HG02610 (cell line): ENCODE measurements at regions not wholly inside any gene's neighbourhood (a gene's known extent, or its start where the extent isn't known, plus 50 kb on each side); places are given as distances from the start of the nearest gene placed in this dataset.

Source experiments
- ATAC-seq: cut with Tn5 transposase; IDR thresholded peaks from one replicate; pipeline ENCODE4 v1.9.1; 2021; ENCODE audit warnings: mild to moderate bottlenecking, moderate library complexity; ENCODE audit not compliant: unreplicated experiment

DNA sequence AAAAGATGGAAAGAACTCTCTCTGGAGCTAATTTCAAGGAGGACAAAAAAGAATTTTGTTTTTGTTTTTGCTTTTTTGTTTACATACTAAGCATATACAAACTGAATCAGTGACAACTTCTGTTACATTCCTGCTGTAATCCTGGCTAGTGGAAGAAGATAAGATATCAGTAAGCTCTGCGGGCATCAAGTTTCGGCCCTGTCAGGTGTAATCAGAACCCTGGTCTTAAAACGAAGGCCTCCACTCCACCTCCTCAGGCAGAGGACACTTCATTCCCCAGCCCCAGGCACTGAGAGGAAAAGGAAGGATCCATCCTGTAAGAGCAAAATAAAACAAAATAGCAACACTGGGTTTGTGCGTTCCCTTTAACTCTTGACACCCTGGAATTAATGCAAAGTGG, 88.9 kb upstream of the ARHGAP29 start:
- no peak for ATAC-seq

DNA sequence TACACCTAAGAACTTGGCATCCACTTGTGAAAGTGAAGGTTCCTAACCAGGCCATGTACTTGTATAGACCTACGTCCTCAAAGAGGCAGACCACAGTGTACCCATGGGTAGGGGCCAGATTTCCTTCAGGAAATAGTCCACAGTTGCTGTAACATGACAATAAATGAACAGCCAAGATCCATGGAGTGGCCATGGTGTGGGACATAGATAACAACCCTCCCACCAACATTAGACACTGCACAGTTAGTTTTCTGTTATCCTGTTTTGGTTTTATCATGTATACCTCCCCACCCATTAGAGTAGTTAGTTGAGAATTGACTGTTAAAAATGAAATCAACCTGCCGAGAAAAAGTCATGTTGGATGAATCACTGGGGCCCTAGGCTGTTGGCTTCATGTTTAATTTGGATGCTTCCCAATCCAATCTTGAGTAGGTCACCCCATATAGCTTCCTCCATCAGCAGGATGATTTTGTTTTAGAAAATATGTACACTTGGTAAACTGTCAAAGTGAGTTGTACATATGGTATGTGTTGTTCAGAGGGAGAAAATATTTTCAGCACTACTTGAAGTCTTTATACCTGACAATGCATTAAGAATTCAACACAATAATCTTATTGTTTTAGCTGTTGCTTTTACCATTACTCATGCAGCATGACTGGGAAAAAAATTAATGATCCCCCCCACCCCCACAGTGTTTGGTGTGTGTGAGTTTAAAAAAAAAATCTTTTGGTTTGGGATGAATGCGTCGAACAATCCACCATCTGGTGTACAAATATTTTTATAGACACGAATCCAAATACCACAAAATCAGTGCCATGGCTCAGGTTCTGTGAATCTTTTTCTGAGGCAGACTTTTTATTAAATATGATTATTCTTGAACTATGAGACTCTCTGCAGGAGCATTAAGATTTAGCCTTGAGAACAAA, 88.3 kb upstream of the ARHGAP29 start:
- ATAC-seq, result no peak

DNA sequence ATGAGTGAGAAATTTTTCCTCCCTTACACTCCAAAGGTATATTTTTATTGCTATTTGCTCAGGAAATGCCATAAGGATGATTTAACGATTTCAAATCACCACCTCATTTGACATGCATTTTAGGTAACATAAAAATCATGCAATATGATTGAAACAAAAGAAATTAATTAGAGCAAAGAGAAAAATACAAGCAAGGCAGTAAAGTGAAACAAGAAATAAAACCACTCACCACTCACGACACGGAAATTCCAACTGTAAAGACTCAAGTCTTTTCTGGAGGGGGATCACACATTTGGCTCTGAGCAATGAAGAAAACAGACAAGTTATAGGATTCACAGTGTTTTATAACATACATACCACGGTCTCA, 86.8 kb upstream of the ARHGAP29 start:
- no peak for ATAC-seq

DNA sequence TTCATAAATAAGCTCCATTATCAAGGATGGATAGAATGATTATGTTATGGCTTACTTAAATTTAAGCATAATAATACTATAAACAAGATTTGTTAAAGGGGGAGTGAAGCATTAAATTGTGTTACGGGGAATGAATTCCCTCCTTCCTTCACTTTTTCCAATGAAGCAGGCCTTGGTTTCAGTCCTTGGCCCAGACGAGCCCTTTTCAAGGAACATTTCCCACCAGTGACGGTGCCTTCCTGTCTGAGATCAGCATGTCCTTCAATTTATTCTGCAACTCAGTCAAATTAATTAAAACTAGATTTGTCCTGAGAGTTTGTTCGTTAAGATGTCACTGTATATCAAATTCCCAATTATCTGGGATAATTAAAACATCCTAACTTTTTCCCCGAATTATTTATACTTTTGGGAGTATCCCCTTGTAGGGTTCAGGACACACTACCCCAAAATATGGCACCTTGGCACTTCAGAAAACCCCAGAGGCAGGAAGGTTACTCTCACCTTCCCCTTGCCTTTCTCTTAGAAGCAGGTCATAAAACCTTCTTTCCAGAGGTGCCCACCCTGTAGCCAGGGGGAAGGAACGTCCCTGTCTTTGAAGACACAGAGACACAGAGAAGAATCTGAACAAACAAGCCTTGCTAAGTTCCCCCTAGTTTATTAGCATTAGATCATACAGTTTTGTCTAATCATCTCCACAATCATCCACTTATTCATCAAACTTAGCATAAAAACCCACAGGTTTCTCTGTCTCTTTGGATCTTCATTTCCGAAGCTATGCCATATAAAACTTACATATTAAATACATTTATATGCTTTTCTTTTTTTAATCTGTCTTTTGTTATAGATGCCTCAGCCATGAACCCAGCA, 86.2 kb upstream of the ARHGAP29 start:
- ATAC-seq, result no peak

DNA sequence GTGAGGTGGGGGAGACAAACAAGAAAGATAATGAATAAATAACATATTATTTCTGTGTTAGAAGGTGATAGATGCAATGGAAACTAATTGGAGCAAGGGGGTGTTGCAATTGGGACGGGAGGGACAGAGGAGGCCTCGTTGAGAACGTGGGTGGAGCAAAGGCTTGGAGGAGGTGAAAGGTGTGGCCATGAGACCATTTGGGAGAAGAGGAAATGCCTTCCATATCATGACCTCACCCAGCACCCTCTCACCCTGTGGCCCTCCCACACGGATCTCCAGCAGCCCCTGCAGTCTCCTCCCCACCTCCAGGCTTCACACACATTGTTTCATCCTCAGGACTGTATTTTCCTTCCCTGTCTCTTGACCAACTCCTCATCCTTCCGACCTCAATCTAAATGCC, 85.3 kb upstream of the ARHGAP29 start:
- no peak for ATAC-seq

DNA sequence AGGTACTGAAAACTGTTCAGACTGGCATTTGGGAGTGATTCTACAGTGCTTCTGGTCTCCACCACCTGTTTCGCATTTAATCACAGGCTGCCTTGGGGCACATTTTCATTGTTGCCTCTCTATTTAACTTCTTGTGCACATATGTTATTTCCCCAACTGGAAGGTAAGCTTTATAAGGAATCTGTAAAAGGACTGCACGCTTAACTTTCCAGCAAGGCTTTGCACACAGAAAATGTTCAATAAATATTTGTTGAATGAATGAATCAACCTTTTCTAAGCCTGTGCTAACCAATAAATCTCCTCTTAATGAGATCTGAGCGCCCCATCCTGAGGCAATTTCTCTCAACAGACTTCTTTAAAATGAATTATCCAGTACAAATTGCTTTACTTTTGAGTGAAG, 84.3 kb upstream of the ARHGAP29 start:
- no peak for ATAC-seq

DNA sequence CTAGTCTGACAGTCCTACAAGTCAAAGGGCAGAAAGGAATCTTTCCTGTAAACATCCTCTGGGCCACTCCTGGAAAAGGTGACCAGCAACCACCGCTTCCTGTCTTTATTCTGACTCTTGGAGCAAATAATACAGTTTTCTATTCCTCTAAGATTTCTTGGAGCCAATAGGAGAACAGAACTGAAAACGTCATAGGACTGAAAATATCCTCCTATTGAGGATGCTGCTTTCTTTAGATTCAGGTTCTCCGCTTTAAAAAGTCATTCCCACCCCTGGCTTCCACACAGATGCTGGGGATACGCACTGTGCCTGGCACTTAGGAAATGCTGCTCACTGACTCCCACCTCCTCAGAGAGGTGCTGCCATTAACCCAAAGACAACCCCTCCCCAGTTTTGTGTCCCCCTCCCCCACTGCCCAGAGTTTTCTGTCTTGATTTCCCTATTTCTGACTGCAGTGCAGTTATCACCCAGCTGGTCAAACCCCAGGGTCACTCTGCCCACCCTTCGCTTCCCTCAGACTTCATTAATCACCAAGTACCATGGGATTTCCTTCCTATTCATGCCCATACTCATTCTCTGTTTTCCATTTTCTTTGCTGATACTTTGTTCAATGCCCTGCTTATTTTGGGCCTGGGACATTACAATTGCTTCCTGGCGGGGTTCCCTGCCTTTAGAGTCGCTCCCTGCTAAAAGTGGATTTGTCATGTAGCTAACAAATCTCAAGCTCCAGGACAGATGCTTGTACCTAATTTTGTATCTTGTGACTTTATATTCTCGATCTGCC, 82.1 kb upstream of the ARHGAP29 start:
- no peak for ATAC-seq

DNA sequence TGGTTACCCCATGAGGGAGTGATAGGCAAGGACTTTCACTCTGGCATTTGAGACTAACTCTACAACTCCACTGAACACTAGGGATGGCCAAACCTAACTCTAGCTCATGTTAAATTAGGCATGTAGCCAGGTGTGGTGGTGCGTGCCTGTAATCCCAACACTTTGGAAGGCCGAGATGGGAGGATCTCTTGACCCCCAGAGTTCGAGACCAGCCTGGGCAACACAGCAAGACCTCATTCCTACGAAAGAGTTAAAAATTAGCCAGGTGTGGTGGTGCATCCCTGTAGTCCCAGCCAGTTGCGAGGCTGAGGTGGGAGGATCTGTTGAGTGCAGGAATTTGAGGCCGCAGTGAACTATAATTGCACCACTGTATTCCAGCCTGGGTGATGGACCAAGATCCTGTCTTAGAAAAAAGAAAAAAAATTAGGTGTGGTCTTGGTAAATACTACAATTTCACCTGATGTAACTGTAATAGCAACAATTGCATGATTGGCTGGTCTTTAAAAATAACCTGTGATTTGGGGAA, 81.2 kb upstream of the ARHGAP29 start:
- ATAC-seq, result no peak

DNA sequence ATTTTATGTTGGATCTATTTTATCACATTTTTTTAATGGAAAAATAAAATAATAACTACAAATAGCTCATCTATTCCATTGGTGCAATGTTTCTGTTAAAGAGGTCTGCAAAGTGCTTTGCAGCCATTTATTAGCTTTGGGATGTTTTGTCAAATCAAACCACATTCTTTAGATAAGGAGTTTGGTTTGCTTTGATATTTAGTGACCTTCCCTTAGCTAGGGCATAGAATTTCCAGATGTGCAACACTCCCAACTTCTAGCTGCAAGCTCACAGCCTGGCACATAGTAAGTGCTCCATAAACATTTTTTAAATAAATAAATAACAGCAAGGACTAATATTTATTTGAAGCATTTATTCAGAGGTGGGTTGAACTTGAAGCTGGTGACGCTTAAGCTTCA, 80.4 kb upstream of the ARHGAP29 start:
- no peak for ATAC-seq

DNA sequence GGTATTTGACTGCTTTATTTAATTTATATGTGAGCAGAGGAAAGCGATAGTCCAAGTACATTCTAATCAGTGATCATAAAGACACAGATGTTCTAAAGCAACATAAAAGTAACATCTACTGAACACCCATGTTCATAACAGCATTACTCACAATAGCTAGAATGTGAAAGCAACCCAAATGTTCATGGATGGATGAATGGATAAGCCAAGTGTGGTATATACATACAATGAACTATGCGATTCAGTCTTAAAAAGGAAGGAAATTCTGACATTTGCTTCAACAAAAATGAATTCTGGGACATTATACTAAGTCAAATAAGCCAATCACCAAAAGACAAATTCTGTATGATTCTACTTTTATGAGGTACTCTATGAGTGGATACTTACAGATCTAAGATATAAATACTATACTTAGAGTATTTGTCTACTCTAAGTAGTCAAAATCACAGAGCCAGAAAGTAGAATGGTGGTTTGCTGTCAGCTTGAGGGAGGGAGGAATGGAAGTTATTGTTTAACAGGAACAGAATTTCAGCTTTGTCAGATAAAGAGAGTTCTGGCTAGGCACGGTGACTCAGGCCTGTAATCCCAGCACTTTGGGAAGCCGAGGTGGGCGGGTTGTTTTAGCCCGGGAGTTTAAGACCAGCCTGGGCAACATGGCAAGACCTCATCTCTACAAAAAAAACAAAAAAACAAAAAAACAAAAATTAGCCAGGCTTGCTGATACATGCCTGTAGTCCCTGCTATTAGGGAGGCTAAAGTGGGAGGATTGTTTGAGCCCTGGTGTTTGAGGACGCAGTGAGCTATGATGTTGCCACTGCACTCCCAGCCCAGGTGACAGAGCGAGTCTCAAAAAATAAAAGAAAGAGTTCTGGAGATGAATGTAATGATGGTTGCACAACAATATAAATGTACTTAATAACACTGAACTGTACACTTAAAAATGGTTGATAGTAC, 79.7 kb upstream of the ARHGAP29 start:
- ATAC-seq, result no peak

DNA sequence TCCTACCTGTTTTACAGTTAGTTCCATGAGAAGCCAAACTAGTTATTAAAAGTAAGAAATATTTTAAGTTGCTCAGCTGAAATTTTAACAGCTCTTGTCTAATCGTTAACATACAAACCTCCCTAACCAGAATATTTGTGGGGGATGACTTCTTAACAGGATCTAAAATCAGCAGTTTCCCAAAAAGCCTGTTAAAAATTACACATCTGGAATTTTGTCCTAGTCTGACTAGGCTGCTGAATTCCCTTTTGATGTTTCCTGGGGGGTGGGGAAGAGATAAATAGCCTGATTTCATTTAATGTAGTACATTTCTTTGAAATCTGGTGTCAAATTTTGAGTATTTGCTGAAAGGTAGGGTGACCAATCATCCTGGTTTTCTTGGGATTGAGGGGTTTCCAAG, 78.8 kb upstream of the ARHGAP29 start:
- no peak for ATAC-seq

DNA sequence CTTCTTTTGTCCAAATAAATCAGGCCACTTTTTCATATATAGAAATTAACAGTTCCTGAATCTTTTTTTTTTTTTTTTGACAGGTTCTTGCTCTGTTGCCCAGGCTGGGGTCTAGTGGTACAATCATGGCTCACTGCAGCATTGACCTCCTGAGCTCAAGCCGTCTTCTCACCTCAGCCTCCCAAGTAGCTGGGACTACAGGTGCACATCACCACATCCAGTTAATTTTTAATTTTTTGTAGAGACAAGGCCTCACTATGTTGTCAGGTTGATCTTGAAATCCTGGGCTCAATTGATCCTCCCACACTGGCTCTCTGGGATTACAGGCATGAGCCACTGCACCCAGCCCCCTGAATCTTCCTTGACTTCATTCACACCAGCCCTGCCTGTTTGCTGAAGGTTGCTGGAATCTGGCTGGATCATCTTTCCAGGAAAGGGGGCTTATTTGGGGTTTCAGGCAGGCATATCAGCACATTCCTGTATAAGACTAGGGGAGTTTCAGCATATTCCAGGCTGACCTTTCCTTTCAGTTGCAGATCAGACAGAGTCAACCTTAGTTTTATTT, 78.2 kb upstream of the ARHGAP29 start:
- no peak for ATAC-seq

DNA sequence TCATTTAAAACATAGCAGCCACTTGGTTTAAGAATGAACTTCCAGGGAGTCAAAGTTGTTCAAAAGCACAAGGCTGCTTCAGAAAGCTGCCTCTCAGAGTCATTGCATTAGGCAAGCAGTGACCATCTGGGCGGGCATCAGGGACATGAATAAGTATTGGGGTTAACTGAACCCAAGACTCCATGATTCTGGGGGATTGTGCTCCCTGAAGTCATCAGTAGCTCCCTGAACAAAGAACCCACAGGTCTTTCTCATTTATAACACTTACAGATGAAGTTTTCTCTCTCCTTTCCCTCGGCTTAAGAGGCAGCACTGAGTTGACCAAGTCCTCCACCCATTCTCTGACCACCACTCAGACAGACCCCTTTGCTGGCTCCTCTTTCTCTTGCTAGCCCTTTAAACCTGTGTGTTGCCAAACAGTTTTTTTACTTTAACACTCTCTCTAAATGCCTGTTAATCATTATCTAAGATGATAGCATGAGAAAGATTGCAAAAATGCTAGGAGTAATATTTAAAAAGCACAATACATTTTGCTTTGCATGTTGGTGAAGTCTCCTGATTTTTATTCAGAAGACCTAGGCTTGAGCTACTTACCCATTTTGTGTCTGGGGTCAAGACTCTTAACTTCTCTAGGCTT, 77.0 kb upstream of the ARHGAP29 start:
- ATAC-seq, result no peak

DNA sequence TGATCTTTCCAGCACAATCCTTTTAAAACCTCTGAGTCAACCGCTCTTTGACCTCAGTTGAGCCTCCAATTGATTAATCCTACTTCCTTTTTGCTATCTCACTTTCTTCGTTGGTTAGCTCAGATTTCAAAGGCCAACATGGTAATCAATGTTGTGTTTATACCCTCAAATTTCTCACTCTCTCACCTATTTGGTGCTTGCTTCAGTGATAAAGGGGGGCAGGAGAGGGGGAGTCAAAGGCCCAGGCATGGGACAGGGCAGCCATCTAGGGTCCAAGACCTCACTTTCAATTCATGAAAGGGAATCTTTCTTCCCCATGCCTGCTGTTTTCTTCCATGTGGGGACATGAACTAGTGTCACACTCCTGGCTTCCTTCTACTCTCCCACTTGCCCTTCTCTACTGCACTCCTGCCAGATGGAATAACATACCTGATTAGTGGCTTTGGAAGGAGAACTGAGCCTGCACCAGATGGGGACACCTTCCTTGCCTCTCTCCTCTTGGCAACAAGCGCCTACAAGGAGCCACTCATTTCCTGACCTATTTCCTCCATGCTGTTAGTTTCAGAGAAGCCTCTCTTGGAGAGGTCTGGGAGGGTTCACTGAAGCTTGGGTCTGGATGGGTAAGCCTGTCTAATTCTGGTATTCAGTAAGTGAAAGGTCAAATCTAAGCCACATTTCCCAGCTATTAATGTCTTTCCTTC, 73.3 kb upstream of the ARHGAP29 start:
- ATAC-seq, result no peak

DNA sequence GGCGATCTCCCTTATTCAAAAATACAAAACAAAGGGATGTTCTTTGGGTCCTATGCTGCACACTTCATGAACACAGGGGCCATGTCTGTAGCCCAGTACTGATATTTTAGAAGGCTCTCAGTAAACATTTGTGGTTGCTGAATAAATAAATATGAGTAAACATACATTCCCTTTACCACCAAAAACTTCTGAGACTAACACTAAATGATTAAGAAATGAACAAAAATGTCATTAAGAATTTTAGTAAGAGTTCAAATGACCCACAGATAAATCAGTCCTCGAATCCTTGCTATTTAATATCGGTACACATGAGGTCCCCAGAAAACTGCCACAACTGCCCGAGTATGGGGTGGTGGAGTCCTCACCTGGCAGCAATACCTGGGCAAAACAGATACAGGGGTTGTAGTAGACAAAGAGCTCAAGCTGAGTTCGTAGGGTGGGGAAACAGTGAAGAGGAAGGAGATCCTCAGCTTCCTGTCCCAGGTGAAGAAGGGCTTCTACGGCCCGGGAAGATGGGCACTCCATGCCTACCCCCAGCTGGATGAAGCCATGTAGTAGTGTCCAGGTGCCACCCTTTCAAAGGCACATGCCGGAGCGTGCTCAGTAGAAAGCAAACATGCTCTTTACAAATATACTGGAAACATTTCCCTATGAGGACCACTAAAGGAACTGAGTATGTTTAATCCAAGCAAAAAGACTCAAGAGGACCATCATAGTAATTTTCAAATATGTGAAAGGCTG, 72.6 kb upstream of the ARHGAP29 start:
- ATAC-seq, result no peak

DNA sequence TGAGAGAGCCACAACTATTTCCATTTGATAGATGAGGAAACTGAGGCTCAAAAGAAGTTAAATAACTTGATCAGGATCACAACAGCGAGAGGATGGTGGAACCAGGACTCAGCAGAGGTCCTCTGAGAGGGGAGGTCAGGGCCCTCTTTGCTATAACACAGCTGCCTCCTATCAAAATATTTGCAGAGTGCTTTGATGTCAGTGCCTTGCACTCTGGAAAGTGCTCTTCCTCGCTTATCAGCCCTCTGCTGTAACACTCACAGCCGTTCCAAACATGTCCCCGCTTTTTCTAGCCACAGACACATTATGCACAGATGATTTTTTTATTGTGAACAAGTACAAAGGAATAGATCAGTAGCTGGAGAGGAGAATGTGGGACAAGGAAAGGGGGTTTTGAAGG, 71.8 kb upstream of the ARHGAP29 start:
- no peak for ATAC-seq

DNA sequence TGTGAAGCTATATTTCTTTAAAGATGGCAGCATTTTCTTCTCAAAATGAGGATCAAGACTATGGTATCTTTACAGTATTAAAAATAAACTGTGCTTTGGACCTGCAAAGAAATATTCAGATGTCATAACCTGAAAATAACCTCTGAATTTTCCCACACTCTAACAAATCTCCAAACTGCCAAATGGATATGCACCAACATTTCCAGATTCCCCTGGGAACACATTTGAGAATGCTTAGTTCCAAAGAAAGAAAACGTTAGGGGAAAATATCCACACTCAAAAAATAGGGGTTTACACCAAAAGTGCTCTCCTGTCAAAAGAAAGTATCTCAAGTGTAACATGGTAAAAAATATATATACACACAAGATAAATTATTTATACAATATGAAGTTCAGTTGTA, 69.1 kb upstream of the ARHGAP29 start:
- no peak for ATAC-seq

DNA sequence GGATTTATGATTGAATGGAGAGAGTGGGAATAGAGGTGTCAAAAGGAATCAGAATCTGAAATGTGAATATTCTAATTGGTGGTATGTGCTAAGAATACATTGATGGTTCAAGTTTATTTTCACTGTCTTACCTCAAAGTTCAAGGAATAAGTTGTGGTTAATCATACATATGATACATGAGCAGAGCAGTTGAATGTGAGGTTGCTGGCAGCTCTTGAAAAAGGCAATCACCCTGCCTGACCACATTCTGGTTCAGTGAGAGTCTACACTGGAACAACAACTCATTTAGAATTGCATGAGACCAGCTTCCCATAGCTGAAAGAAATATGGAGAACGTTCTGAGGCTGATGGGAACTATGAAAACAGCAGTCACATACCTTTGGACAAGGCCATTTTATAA, 68.3 kb upstream of the ARHGAP29 start:
- no peak for ATAC-seq
